ENCODE measurements at regions not wholly inside any gene's neighbourhood (a gene's known extent, or its start where the extent isn't known, plus 50 kb on each side); places are given as distances from the start of the nearest gene placed in this dataset.
"Not testable (repeated sequence)": the region's sequence is repeated elsewhere in the genome, so short reads cannot be mapped to it uniquely, and the experiment has no call there.

- DNase-seq: no peak
These were observed 168.8 kb upstream of the POT1 start for GRCh38 chr7:125098377-125098970.

- no peak for DNase-seq
These were observed 161.0 kb upstream of the POT1 start for GRCh38 chr7:125090596-125090995.

- no peak for DNase-seq
These were observed 159.5 kb upstream of the POT1 start for GRCh38 chr7:125089171-125089570.

GRCh38 chr7:125088555-125088954 is 158.9 kb upstream of the POT1 start:
- DNase-seq: no peak

- DNase-seq: no peak
These were observed 155.5 kb upstream of the POT1 start for GRCh38 chr7:125085084-125085483.

GRCh38 chr7:125084196-125084595 is 154.6 kb upstream of the POT1 start:
- DNase-seq: no peak

- no peak for DNase-seq
These were observed 144.5 kb upstream of the POT1 start for GRCh38 chr7:125074141-125074540.

- DNase-seq: no peak
These were observed 135.9 kb upstream of the POT1 start for GRCh38 chr7:125065546-125065945.

- no peak for DNase-seq
These were observed 135.4 kb upstream of the POT1 start for GRCh38 chr7:125065001-125065400.

- DNase-seq: no peak
These were observed 132.3 kb upstream of the POT1 start for GRCh38 chr7:125061776-125062397.

GRCh38 chr7:125061083-125061745 is 131.6 kb upstream of the POT1 start:
- not testable (repeated sequence) for DNase-seq

- DNase-seq: no peak
These were observed 130.3 kb upstream of the POT1 start for GRCh38 chr7:125059861-125060456.

GRCh38 chr7:125057963-125058362 is 128.3 kb upstream of the POT1 start:
- no peak for DNase-seq

GRCh38 chr7:125055376-125055775 is 125.8 kb upstream of the POT1 start:
- no peak for DNase-seq

- DNase-seq: no peak
These were observed 117.1 kb upstream of the POT1 start for GRCh38 chr7:125046767-125047166.

GRCh38 chr7:125033506-125033905 is 103.9 kb upstream of the POT1 start:
- no peak for DNase-seq

- DNase-seq: no peak
These were observed 103.3 kb upstream of the POT1 start for GRCh38 chr7:125032943-125033342.

GRCh38 chr7:125030756-125031387 is 101.2 kb upstream of the POT1 start:
- no peak for DNase-seq

GRCh38 chr7:125025620-125026019 is 96.0 kb upstream of the POT1 start:
- DNase-seq: no peak

- DNase-seq: no peak
These were observed 91.2 kb upstream of the POT1 start for GRCh38 chr7:125020801-125021200.

- no peak for DNase-seq
These were observed 80.9 kb upstream of the POT1 start for GRCh38 chr7:125010540-125010939.

GRCh38 chr7:124996778-124997177 is 67.2 kb upstream of the POT1 start:
- DNase-seq: no peak

GRCh38 chr7:124992851-124993562 is 63.4 kb upstream of the POT1 start:
- peak; percentile 79 for DNase-seq
